ENCODE measurements at regions not wholly inside any gene's neighbourhood (a gene's known extent, or its start where the extent isn't known, plus 50 kb on each side); places are given as distances from the start of the nearest gene placed in this dataset.

DNA sequence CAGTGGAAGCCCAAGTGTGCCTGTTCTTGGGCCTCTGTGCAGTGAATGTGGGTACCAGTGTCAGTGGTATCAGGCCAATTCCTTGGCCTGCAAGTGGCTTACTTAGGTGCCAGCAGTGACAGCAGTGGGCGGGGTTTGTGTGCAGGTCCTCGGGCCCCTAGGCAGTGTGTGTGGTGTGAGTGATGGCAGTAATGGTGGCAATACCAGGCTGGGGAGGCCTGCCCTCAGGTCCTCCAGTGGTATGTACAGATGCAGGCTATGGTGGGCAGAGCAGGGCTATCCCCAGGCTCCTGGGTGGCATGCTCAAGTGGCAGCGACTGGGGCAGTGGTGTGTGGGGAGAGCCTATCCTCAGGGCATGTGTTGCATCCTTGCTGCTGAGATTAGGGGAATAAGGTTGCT is 379.7 kb downstream of the SQOR start:
- TF ChIP-seq, protein P1, sequence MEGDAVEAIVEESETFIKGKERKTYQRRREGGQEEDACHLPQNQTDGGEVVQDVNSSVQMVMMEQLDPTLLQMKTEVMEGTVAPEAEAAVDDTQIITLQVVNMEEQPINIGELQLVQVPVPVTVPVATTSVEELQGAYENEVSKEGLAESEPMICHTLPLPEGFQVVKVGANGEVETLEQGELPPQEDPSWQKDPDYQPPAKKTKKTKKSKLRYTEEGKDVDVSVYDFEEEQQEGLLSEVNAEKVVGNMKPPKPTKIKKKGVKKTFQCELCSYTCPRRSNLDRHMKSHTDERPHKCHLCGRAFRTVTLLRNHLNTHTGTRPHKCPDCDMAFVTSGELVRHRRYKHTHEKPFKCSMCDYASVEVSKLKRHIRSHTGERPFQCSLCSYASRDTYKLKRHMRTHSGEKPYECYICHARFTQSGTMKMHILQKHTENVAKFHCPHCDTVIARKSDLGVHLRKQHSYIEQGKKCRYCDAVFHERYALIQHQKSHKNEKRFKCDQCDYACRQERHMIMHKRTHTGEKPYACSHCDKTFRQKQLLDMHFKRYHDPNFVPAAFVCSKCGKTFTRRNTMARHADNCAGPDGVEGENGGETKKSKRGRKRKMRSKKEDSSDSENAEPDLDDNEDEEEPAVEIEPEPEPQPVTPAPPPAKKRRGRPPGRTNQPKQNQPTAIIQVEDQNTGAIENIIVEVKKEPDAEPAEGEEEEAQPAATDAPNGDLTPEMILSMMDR (IDR thresholded peaks at IDR 0.05) = no peak
- TF ChIP-seq ZFX (IDR thresholded peaks at IDR 0.05; ENCODE audit: borderline replicate concordance) = no peak
